HepG2 (cell line): ENCODE measurements at regions not wholly inside any gene's neighbourhood (a gene's known extent, or its start where the extent isn't known, plus 50 kb on each side); places are given as distances from the start of the nearest gene placed in this dataset.
A peak's percentile ranks its signal among the peaks of the same experiment; 100 is the strongest.

Experiments used
- ATAC-seq: fragments of 200-7000 bp; cut with Tn5 transposase; 3 replicates; pipeline ENCODE4 v1.9.1; 2020; ENCODE audit warnings: mild to moderate bottlenecking, moderate library complexity
- BruUV-seq: library from RNA; stranded (reverse); fragments of 400-500 nt; replicated peaks from 2 replicates; lab custom pipeline; 2021; lab: Mats Ljungman, UMichigan
- CTCF ChIA-PET: fragments of 300-600 bp; formaldehyde crosslinking; extraction: SDS; loops from one replicate; lab custom pipeline; 2021; ENCODE audit warnings: low total read pairs, inconsistent platforms, low intra/inter-chr PET ratio; lab: Yijun Ruan, JAX
- POLR2A ChIA-PET: fragments of 350-600 bp; sonication (Branson Sonifier 250); formaldehyde crosslinking; loops from one replicate; lab custom pipeline; 2020; ENCODE audit warnings: antibody characterized with exemption, inconsistent platforms; lab: Yijun Ruan, JAX
- DNase-seq: peaks from one replicate; pipeline ENCODE4 v3.0.0-alpha.2; 2015; ENCODE audit warnings: low spot score
- FAIRE-seq: peaks from 3 replicates; lab custom pipeline; 2011; peaks lifted over from hg19 to GRCh38; lab: Jason Lieb, UNC
- H2AFZ ChIP-seq: one replicate; pipeline ENCODE4 v1.6.1; 2011; ENCODE audit warnings: low read length, inconsistent platforms
- H3K27ac ChIP-seq: fragments of 300-600 bp; 3 replicates; pipeline ENCODE4 v1.8.0; 2011; ENCODE audit warnings: mixed run types, mild to moderate bottlenecking, mixed read lengths, low read length, inconsistent platforms; ENCODE audit not compliant: insufficient read depth; ENCODE audit errors: extremely low read length
- H3K27me3 ChIP-seq, 2 experiments: fragments of 200-600 bp in 1 of 2; 2 replicates in 1 of 2; 3 replicates in 1 of 2; pipeline versions ENCODE4 v1.6.0 to v1.8.0; 2011; ENCODE audit warnings: low read length in 2 of 2, mild to moderate bottlenecking in 2 of 2, moderate library complexity in 2 of 2, inconsistent platforms in 1 of 2; ENCODE audit not compliant: insufficient read depth in 2 of 2, control insufficient read depth in 1 of 2
- H3K36me3 ChIP-seq, 2 experiments: fragments of 200-600 bp in 1 of 2; replicated peaks in 1 of 2; 2 replicates in 1 of 2; 3 replicates in 1 of 2; pipeline versions ENCODE4 v1.5.1 to v1.8.0; 2011; ENCODE audit warnings: low read length in 2 of 2, inconsistent platforms in 1 of 2; ENCODE audit not compliant: insufficient read depth in 2 of 2, control insufficient read depth in 1 of 2
- H3K4me1 ChIP-seq: 2 replicates; pipeline ENCODE4 v1.5.1; 2012; ENCODE audit warnings: low read length, inconsistent platforms; ENCODE audit not compliant: insufficient read depth
- H3K4me2 ChIP-seq: 2 replicates; pipeline ENCODE4 v1.6.0; 2011; ENCODE audit warnings: low read depth, low read length, inconsistent platforms
- H3K4me3 ChIP-seq, 3 experiments: fragments of 200-600 bp in 1 of 3; sonication (generic), shearing (Covaris generic) in 1 of 3; replicated peaks in 1 of 3; 2 replicates each; pipeline ENCODE4 v1.5.1; 2011 to 2016; ENCODE audit warnings: low read length in 3 of 3, inconsistent platforms in 2 of 3, low read depth in 2 of 3, mild to moderate bottlenecking in 2 of 3, control low read depth in 1 of 3, mixed read lengths in 1 of 3; ENCODE audit not compliant: insufficient read depth in 1 of 3
- H3K79me2 ChIP-seq: one replicate; pipeline ENCODE4 v1.6.1; 2011; ENCODE audit warnings: low read length, inconsistent platforms; ENCODE audit not compliant: insufficient read depth
- H3K9ac ChIP-seq: 2 replicates; pipeline ENCODE4 v1.6.0; 2011; ENCODE audit warnings: mild to moderate bottlenecking, low read depth, low read length, inconsistent platforms; ENCODE audit not compliant: insufficient read depth
- H3K9me3 ChIP-seq: 2 replicates; pipeline ENCODE4 v1.5.1; 2012; ENCODE audit warnings: mild to moderate bottlenecking, low read length
- H4K20me1 ChIP-seq: 2 replicates; pipeline ENCODE4 v1.6.0; 2011; ENCODE audit warnings: inconsistent platforms, mild to moderate bottlenecking, low read length, moderate library complexity; ENCODE audit not compliant: insufficient read depth
- CEBPG ChIP-seq: IDR thresholded peaks from 2 replicates; pipeline ENCODE4 v1.6.1; 2016
- KDM5A ChIP-seq: fragments of 200-600 bp; sonication (generic); IDR thresholded peaks from 2 replicates; pipeline ENCODE4 v1.7.0; 2018; ENCODE audit warnings: antibody characterized with exemption, mild to moderate bottlenecking, low read length, borderline replicate concordance
- KLF16 ChIP-seq, 2 experiments: sonication (generic) in 1 of 2; formaldehyde crosslinking in 1 of 2; IDR thresholded peaks; 2 replicates each; pipeline versions ENCODE4 v1.6.1 to v1.8.0; 2016 to 2023; ENCODE audit warnings: missing genetic modification reagents in 2 of 2, missing compliant biosample characterization in 1 of 2
- NFKBIZ ChIP-seq: IDR thresholded peaks from 2 replicates; pipeline ENCODE4 v1.6.1; 2018; ENCODE audit warnings: missing genetic modification reagents, missing compliant biosample characterization
- NKX3-1 ChIP-seq: sonication (generic); formaldehyde crosslinking; IDR thresholded peaks from 2 replicates; pipeline ENCODE4 v1.5.0; 2020; ENCODE audit warnings: missing genetic modification reagents
- PAX8 ChIP-seq: sonication (generic); formaldehyde crosslinking; IDR thresholded peaks from 2 replicates; pipeline ENCODE4 v1.8.0; 2022; ENCODE audit warnings: mild to moderate bottlenecking, missing genetic modification reagents, borderline replicate concordance
- RAD21 ChIP-seq: fragments of 450-650 bp; formaldehyde crosslinking; IDR thresholded peaks from 2 replicates; pipeline ENCODE4 v1.5.0; 2020; ENCODE audit warnings: mild to moderate bottlenecking
- SMC3 ChIP-seq: IDR thresholded peaks from 2 replicates; pipeline ENCODE4 v1.6.1; 2011; ENCODE audit warnings: low read length, improper control_type of control experiment
- STAG1 ChIP-seq: sonication (generic); formaldehyde crosslinking; IDR thresholded peaks from 2 replicates; pipeline ENCODE4 v1.4.0; 2020; ENCODE audit warnings: missing genetic modification reagents
- TCF12 ChIP-seq, 2 experiments: fragments of 450-650 bp in 1 of 2; sonication (generic) in 1 of 2; formaldehyde crosslinking in 1 of 2; IDR thresholded peaks; 2 replicates each; pipeline versions ENCODE4 v1.6.1 to v1.8.0; 2017 to 2022; ENCODE audit warnings: antibody characterized with exemption in 1 of 2, mild to moderate bottlenecking in 1 of 2, missing genetic modification reagents in 1 of 2, moderate library complexity in 1 of 2
- TRIM22 ChIP-seq: fragments of 450-650 bp; IDR thresholded peaks from 2 replicates; pipeline ENCODE4 v1.6.1; 2017
- XRCC5 ChIP-seq: fragments of 200-400 bp; formaldehyde crosslinking; optimal IDR thresholded peaks from 2 replicates; pipeline ENCODE3; 2017; ENCODE audit warnings: mild to moderate bottlenecking, low read length
- ZFYVE20 ChIP-seq: sonication (generic); formaldehyde crosslinking; IDR thresholded peaks from 2 replicates; pipeline ENCODE4 v1.8.0; 2023; ENCODE audit warnings: low read depth, mild to moderate bottlenecking, moderate library complexity, missing genetic modification reagents, borderline replicate concordance
- ZNF383 ChIP-seq: sonication (generic); formaldehyde crosslinking; IDR thresholded peaks from 2 replicates; pipeline ENCODE4 v1.4.0; 2020; ENCODE audit warnings: missing genetic modification reagents, mild to moderate bottlenecking, borderline replicate concordance
- ZNF441 ChIP-seq: sonication (generic); formaldehyde crosslinking; IDR thresholded peaks from 2 replicates; pipeline ENCODE4 v1.7.0; 2021; ENCODE audit warnings: missing genetic modification reagents, borderline replicate concordance
- ZNF577 ChIP-seq: sonication (generic); formaldehyde crosslinking; IDR thresholded peaks from 2 replicates; pipeline ENCODE4 v1.4.0; 2020; ENCODE audit warnings: mild to moderate bottlenecking, low read depth, missing genetic modification reagents, borderline replicate concordance
- ZNF670 ChIP-seq: sonication (generic); formaldehyde crosslinking; IDR thresholded peaks from 2 replicates; pipeline ENCODE4 v1.8.0; 2022; ENCODE audit warnings: mild to moderate bottlenecking, missing genetic modification reagents, borderline replicate concordance
- WGBS: methylation state at CpG from one replicate; pipeline ENCODE4 v1.1.6; 2017; ENCODE audit warnings: low lambda C conversion rate; 5-methylcytosine and 5-hydroxymethylcytosine counted together
- in situ Hi-C: cut with HindIII; loops from 2 replicates; pipeline ENCODE4 v1.10.0; 2017; ENCODE audit warnings: low pct_unique_long_range_greater_than_20kb; ENCODE audit not compliant: extremely low pct_ligation_motif_present
- intact Hi-C: fragments of 100-400 bp; cut with micrococcal nuclease; formaldehyde crosslinking; loops from one replicate; pipeline ENCODE4 v1.10.0; 2022; ENCODE audit not compliant: unreplicated experiment
- TF ChIP-seq, protein P1 (sequence below): sonication (generic); formaldehyde crosslinking; IDR thresholded peaks from 2 replicates; pipeline ENCODE4 v1.5.0; 2020; ENCODE audit warnings: mild to moderate bottlenecking, missing genetic modification reagents, moderate library complexity

- intact Hi-C loops: loop anchor here (1.0 to 5.0 kb wide), 4 partner anchors 85 to 1460 kb away; no protein-coding TSS in a partner anchor
- H3K79me2 ChIP-seq: no peaks in the 10 kb centered on the region
- WGBS: 14% methylated on average over 11 of the region's 11 CpGs
Measured at GRCh38 chr6:18595774-18596530, 208.8 kb downstream of the RNF144B start.

More at GRCh38 chr6:18595774-18596530, 208.8 kb downstream of the RNF144B start:
- Histone ChIP-seq H3K4me3 (no peak overlapping the region), H3K9ac (no peak overlapping the region), H4K20me1 (no peaks in the 10 kb centered on the region), H3K9me3 (no peaks in the 10 kb centered on the region), H3K27ac (no peak overlapping the region), H3K36me3 (no peaks in the 10 kb centered on the region), H3K4me2 (no peak overlapping the region), H2AFZ (no peak overlapping the region), H3K4me1 (0 out of 2 replicates have a peak, but pooled peaks cover 5% of the 10 kb centered on the region), H3K27me3 (no peaks in the 10 kb centered on the region)
- CTCF ChIA-PET: interaction anchor here (1.2 to 2.5 kb wide), 4 partner anchors 85 to 1461 kb away, joined by 4 to 12 read pairs (median 5); no protein-coding TSS in a partner anchor
- BruUV-seq: no TSS peak
- DNase-seq (peak; percentile 43), ATAC-seq (peak; percentile 96), FAIRE-seq (peak; percentile 77)
- peak; percentile 45; the same call in 1 of the 2 replicates for TF ChIP-seq RAD21 (CRISPR knock-in tag)
- TF ChIP-seq NFKBIZ (CRISPR knock-in tag): no peak
- no peak for TF ChIP-seq NKX3-1 (CRISPR knock-in tag)
- 0 out of 2 replicates have a peak, but pooled peaks have one; percentile 8 for TF ChIP-seq ZNF441 (CRISPR knock-in tag)
- TF ChIP-seq KLF16 (CRISPR knock-in tag; IDR thresholded peaks at IDR 0.05): 0 out of 4 replicates have a peak, but pooled peaks of 1 of the 2 experiments have one; percentile 9
- no peak for TF ChIP-seq KDM5A
- peak; percentile 74 for TF ChIP-seq SMC3
- TF ChIP-seq, protein P1, sequence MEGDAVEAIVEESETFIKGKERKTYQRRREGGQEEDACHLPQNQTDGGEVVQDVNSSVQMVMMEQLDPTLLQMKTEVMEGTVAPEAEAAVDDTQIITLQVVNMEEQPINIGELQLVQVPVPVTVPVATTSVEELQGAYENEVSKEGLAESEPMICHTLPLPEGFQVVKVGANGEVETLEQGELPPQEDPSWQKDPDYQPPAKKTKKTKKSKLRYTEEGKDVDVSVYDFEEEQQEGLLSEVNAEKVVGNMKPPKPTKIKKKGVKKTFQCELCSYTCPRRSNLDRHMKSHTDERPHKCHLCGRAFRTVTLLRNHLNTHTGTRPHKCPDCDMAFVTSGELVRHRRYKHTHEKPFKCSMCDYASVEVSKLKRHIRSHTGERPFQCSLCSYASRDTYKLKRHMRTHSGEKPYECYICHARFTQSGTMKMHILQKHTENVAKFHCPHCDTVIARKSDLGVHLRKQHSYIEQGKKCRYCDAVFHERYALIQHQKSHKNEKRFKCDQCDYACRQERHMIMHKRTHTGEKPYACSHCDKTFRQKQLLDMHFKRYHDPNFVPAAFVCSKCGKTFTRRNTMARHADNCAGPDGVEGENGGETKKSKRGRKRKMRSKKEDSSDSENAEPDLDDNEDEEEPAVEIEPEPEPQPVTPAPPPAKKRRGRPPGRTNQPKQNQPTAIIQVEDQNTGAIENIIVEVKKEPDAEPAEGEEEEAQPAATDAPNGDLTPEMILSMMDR (CRISPR knock-in tag): peak; percentile 88
- TF ChIP-seq ZNF577 (CRISPR knock-in tag): no peak
- TF ChIP-seq ZNF383 (CRISPR knock-in tag): no peak
- TF ChIP-seq TCF12 (IDR thresholded peaks at IDR 0.05): no peak
- no peak for TF ChIP-seq TCF12 (CRISPR knock-in tag; IDR thresholded peaks at IDR 0.05)
- TF ChIP-seq CEBPG (CRISPR knock-in tag): no peak
- TF ChIP-seq XRCC5: peak; percentile 45
- TF ChIP-seq ZFYVE20 (CRISPR knock-in tag): no peak
- TF ChIP-seq ZNF670 (CRISPR knock-in tag): no peak
- TF ChIP-seq TRIM22: no peak
- TF ChIP-seq STAG1 (CRISPR knock-in tag): peak; percentile 86
- TF ChIP-seq PAX8 (CRISPR knock-in tag): no peak
- POLR2A ChIA-PET: no interaction called here
- in situ Hi-C loops: loop anchor here (10.0 to 25.0 kb wide), 2 partner anchors 1266 to 1459 kb away; no protein-coding TSS in a partner anchor
